Smooth muscle cell (in vitro differentiated cells): ENCODE measurements at regions not wholly inside any gene's neighbourhood (a gene's known extent, or its start where the extent isn't known, plus 50 kb on each side); places are given as distances from the start of the nearest gene placed in this dataset.
A peak's percentile ranks its signal among the peaks of the same experiment; 100 is the strongest.

Source experiments
- DNase-seq: peaks from one replicate; lab custom pipeline; 2025; ENCODE audit not compliant: unreplicated experiment; lab: John Stamatoyannopoulos, UW
- H2AFZ ChIP-seq: fragments of 200-600 bp; sonication (generic); 2 replicates; pipeline ENCODE4 v1.6.0; 2016; ENCODE audit warnings: antibody characterized with exemption, low read depth, mild to moderate bottlenecking
- H3F3A ChIP-seq: fragments of 200-600 bp; sonication (generic); 2 replicates; pipeline ENCODE4 v1.6.0; 2017; ENCODE audit warnings: antibody characterized with exemption, low read depth
- H3K27ac ChIP-seq: fragments of 200-600 bp; sonication (generic); 2 replicates; pipeline ENCODE4 v1.5.1; 2016; ENCODE audit warnings: low read depth, mild to moderate bottlenecking
- H3K27me3 ChIP-seq: fragments of 200-600 bp; sonication (generic); 2 replicates; pipeline ENCODE4 v1.6.1; 2016; ENCODE audit warnings: low read depth, mild to moderate bottlenecking
- H3K36me3 ChIP-seq: fragments of 200-600 bp; sonication (generic); 2 replicates; pipeline ENCODE4 v1.5.1; 2016; ENCODE audit warnings: low read depth
- H3K4me1 ChIP-seq: fragments of 200-600 bp; sonication (generic); 2 replicates; pipeline ENCODE4 v1.5.1; 2016; ENCODE audit warnings: low read depth
- H3K4me2 ChIP-seq: fragments of 200-600 bp; sonication (generic); 2 replicates; pipeline ENCODE4 v1.6.0; 2016; ENCODE audit warnings: mild to moderate bottlenecking
- H3K4me3 ChIP-seq: fragments of 200-600 bp; sonication (generic); 2 replicates; pipeline ENCODE4 v1.5.1; 2016; ENCODE audit warnings: mild to moderate bottlenecking
- H3K79me2 ChIP-seq: fragments of 200-600 bp; sonication (generic); 2 replicates; pipeline ENCODE4 v1.6.0; 2016; ENCODE audit warnings: low read depth, mild to moderate bottlenecking
- H3K9ac ChIP-seq: fragments of 200-600 bp; sonication (generic); 2 replicates; pipeline ENCODE4 v1.6.0; 2016; ENCODE audit warnings: low read depth
- H3K9me3 ChIP-seq: fragments of 200-600 bp; sonication (generic); replicated peaks from 2 replicates; pipeline ENCODE4 v1.5.1; 2016; ENCODE audit warnings: low read depth
- H4K20me1 ChIP-seq: fragments of 200-600 bp; sonication (generic); 2 replicates; pipeline ENCODE4 v1.6.0; 2016; ENCODE audit warnings: low read depth
- WGBS: methylation state at CpG from one replicate; pipeline ENCODE4 v1.1.7; 2016; ENCODE audit warnings: low lambda C conversion rate; 5-methylcytosine and 5-hydroxymethylcytosine counted together
- TF ChIP-seq, protein P1 (sequence below): fragments of 200-600 bp; sonication (generic); IDR thresholded peaks from 2 replicates; pipeline ENCODE4 v1.5.1; 2017; ENCODE audit warnings: borderline replicate concordance, mild to moderate bottlenecking, antibody characterized with exemption; ENCODE audit not compliant: insufficient read depth, poor library complexity, severe bottlenecking

DNA sequence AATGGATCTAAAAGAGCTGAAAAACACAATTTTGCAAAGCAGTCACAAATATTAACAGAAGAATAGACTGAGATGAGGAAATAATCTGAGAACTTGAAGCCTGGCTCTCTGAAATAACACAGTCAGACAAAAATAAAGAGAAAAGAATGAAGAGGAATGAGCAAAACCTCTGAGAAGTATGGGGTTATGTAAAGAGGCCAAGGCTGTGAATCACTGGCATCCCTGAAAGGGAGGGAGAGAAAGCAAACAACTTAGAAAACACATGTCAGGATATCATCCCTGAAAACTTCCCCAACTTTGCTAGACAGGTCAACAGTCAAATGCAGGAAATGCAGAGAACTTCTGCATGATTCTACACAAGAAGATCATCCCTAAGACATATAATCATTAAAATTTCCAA is 73.5 kb upstream of the LHCGR start:
- no peak overlapping the region for H2AFZ ChIP-seq
- H3K4me3 ChIP-seq = no peak overlapping the region
- peak overlapping the region; percentile 23 for H3K4me2 ChIP-seq
- no peaks in the 10 kb centered on the region for H3F3A ChIP-seq
- TF ChIP-seq, protein P1, sequence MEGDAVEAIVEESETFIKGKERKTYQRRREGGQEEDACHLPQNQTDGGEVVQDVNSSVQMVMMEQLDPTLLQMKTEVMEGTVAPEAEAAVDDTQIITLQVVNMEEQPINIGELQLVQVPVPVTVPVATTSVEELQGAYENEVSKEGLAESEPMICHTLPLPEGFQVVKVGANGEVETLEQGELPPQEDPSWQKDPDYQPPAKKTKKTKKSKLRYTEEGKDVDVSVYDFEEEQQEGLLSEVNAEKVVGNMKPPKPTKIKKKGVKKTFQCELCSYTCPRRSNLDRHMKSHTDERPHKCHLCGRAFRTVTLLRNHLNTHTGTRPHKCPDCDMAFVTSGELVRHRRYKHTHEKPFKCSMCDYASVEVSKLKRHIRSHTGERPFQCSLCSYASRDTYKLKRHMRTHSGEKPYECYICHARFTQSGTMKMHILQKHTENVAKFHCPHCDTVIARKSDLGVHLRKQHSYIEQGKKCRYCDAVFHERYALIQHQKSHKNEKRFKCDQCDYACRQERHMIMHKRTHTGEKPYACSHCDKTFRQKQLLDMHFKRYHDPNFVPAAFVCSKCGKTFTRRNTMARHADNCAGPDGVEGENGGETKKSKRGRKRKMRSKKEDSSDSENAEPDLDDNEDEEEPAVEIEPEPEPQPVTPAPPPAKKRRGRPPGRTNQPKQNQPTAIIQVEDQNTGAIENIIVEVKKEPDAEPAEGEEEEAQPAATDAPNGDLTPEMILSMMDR = no peak
- H3K9ac ChIP-seq = no peak overlapping the region
- no peaks in the 10 kb centered on the region for H3K4me1 ChIP-seq
- no peaks in the 10 kb centered on the region for H4K20me1 ChIP-seq
- no peaks in the 10 kb centered on the region for H3K79me2 ChIP-seq
- no peak for DNase-seq
- no peaks in the 10 kb centered on the region for H3K27me3 ChIP-seq
- H3K27ac ChIP-seq = no peak overlapping the region
- H3K9me3 ChIP-seq = no peaks in the 10 kb centered on the region
- H3K36me3 ChIP-seq = no peaks in the 10 kb centered on the region

DNA sequence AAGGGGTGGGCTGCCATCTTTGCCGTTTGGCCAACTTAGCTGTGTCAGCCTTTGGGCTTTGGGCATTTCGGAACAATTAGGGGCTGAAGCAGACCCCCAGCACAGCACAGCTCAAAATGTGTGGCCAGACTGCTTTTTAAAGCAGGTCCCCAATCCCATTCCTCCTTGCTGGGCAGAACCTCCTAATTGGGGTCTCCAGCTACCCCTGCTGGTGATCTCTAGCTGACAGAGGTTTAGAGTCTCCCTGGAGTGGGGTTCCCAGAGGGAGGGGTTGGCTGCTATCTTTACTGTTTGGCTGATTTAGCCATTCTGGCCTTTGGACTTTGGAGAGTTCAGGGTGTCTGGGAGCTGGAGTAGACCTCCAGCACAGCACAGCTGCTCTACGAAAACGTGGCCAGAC is 71.5 kb upstream of the LHCGR start:
- no peaks in the 10 kb centered on the region for H4K20me1 ChIP-seq
- no peak overlapping the region for H2AFZ ChIP-seq
- no peaks in the 10 kb centered on the region for H3K27me3 ChIP-seq
- TF ChIP-seq, protein P1 = no peak
- no peaks in the 10 kb centered on the region for H3K4me1 ChIP-seq
- no peaks in the 10 kb centered on the region for H3K9me3 ChIP-seq
- no peak overlapping the region for H3K9ac ChIP-seq
- H3F3A ChIP-seq = no peaks in the 10 kb centered on the region
- H3K27ac ChIP-seq = no peak overlapping the region
- H3K4me3 ChIP-seq = no peak overlapping the region
- no peaks in the 10 kb centered on the region for H3K36me3 ChIP-seq
- WGBS = 92% methylated on average over 4 of the region's 4 CpGs
- H3K79me2 ChIP-seq = no peaks in the 10 kb centered on the region
- no peak for DNase-seq
- H3K4me2 ChIP-seq = no peak overlapping the region

DNA sequence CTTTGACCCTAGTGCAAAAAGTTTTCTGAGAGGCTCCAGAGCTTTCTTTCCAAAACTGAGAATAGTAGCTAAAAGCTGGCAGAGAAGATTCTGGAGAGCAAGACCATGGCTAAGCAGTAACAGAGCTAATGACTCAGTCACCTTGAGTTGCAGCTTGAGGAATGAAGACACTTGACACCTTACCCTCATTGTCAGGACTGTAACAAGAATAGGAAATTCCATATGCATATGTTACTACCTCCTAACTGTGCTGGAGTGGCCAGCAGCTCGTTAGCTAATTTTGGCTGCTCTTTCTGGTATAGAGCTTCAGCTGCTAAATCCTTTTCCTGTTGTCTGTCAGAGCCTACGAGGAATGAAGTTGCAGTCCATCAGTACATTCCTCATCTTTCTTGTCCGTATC is 68.6 kb upstream of the LHCGR start:
- DNase-seq = no peak
- Histone ChIP-seq H3K4me3 (no peak overlapping the region), H3K27ac (no peak overlapping the region), H3K4me1 (no peaks in the 10 kb centered on the region), H3F3A (peaks cover 2% of the 10 kb centered on the region), H3K36me3 (no peaks in the 10 kb centered on the region), H3K4me2 (no peak overlapping the region), H3K79me2 (no peaks in the 10 kb centered on the region), H2AFZ (no peak overlapping the region), H3K9ac (no peak overlapping the region), H4K20me1 (no peaks in the 10 kb centered on the region), H3K27me3 (no peaks in the 10 kb centered on the region), H3K9me3 (no peaks in the 10 kb centered on the region)
- 82% methylated on average over 3 of the region's 3 CpGs for WGBS
- TF ChIP-seq, protein P1 = no peak

DNA sequence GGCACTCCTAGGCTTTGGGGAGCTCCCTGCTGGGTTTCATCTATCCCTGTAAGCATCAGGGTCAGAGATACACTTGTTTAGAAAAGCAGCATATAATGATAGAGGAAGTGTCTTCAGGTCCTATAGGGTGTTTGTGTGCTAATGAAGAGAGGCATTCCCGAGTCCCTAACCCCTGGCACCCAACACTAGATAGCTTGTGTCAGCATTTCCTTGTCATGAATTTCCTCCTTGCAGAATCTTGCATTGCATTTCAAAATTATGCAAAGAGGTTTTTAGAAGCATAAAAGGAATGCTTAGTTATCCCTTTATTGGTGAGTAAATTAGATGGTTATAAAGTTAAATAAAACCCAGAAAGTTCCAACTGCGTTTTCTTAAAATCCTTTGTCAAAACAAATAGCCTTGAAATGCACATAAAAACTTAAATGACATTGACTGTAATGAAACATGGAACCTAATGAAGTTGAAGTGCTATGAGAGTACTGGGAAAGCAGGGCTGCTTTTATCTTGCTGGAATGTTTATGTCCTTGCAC is 63.7 kb upstream of the LHCGR start:
- Histone ChIP-seq H3K9ac (no peak overlapping the region), H4K20me1 (no peaks in the 10 kb centered on the region), H3K9me3 (no peaks in the 10 kb centered on the region), H3K27ac (no peak overlapping the region), H3K36me3 (no peaks in the 10 kb centered on the region), H3K79me2 (no peaks in the 10 kb centered on the region), H3K4me3 (no peak overlapping the region), H3K27me3 (no peaks in the 10 kb centered on the region), H3K4me2 (peak overlapping the region; percentile 4), H3F3A (peaks cover 4% of the 10 kb centered on the region), H3K4me1 (no peaks in the 10 kb centered on the region), H2AFZ (no peak overlapping the region)
- DNase-seq = no peak
- 55% methylated on average over 2 of the region's 2 CpGs for WGBS
- TF ChIP-seq, protein P1 = no peak
